ENCODE measurements at regions not wholly inside any gene's neighbourhood (a gene's known extent, or its start where the extent isn't known, plus 50 kb on each side); places are given as distances from the start of the nearest gene placed in this dataset.

DNA sequence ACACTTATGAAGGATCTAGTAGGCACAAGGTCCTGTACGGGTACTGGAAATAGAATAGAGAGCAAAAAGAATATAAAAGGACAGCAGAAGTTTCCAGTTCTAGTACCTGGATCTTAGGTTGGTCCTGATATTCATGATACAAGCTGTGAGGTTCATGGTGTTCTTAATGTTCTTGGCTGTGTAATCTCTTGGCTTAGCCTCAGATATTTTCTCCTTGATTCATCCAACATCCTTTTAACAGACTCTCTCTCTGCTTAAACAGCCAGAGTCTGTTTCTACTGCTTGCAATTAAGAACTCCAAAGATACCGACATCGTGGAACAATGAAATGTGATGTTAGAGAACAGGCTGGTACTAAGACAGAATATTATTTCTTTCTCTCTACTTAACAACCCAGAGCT lies 49.9 kb downstream of the CNTN3 start:
- DNase-seq: no peak

DNA sequence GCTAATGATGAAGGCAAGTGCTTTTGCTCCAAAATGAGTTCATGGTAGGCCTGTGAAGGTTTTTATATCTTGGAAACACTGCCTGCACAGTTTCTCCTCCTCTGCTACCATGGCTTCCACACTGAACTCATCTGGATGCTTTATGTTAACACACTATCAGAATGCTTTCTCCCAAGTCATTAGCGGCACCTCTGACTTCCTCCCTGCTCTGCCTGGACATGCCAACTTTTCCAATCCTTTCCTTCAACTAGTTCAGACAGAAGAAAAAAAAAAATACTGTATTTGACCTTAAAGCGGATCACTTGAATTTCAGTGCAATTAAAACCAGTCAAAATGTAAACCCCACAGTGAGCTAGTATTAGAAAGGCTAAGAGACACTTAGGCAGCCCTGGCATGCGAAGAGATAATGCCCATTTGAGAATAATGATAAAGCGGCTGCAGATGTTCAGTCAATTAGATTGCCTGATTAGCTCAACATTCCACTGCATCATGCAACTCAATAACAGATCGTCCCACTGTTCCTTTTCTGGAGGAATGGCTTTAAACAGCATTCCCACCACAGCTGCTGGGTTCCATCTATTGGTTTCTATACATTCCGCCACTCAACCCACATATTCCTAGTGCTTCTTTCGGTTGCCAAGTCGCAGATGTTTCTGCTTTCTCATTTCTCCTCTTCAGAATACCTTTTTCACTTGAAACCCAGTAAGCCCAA lies 51.7 kb downstream of the CNTN3 start:
- no peak for DNase-seq

DNA sequence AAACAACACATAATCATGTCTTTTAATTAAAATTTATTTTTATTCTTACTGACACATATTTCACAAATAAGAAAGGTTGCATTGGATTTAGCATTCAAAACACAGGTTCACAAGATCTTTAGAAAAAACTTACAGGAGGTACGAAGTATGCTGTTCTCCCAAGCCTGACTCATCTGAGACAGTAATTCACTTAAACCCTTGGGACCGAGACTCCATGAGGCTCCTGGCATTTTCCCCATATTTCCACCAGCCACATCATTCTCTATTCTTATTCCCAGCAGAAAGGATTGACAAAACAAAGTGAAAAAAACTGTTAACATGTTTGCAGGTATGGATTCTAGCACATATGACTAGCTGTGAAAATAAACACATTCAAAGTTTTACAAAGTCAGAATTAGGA lies 52.6 kb downstream of the CNTN3 start:
- DNase-seq: no peak

DNA sequence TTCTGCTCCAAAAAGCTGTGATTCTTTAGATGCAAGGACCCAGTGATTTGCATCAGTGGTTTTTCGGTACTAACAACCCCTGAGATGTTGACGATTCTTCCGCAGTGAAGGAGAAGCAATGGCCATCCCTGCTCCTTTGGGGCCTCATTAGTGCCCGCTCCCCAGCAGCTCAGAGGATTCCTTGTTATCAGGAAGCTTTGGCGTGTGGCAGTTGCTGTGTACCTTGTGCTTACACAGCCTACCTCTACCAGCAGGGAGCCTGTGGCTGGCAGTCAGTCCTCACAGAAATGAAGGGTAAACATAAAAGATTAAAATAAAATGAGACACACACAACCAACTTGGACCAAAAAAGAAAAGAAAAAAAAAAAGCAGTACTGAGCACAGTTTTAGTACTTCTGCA lies 55.2 kb downstream of the CNTN3 start:
- DNase-seq: no peak

DNA sequence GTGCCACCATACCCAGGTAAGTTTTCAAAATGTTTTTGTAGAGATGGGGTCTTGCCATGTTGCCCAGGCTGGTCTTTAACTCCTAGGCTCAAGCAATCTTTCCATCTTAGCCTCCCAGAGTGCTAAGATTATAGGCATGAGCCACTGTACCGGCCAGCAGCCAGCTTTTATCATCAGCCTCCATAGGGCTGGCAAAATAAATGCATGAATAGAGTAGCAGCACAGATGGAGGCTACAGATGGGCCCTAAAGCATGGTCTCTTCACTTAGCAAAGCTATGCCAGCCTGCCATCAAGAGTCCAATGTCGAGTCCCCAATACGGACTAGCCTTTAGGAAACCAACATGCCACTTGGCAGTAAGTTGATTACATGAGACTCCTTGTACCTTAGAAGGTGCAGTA lies 63.8 kb downstream of the CNTN3 start:
- DNase-seq: no peak

DNA sequence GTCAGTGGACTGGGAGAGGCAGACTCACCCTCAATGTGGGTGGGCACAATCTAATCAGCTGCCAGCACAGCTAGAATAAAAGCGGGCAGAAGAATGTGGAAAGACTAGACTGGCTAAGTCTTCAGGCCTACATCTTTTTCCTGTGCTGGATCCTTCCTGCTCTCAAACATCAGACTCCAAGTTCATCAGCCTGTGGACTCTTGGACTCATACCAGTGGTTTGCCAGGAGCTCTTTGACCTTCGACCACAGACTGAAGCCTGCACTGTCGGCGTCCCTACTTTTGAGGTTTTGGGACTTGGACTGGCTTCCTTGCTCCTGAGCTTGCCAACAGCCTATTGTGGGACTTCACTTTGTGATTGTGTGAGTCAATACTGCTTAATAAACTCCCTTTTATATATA lies 68.0 kb downstream of the CNTN3 start:
- DNase-seq: no peak

DNA sequence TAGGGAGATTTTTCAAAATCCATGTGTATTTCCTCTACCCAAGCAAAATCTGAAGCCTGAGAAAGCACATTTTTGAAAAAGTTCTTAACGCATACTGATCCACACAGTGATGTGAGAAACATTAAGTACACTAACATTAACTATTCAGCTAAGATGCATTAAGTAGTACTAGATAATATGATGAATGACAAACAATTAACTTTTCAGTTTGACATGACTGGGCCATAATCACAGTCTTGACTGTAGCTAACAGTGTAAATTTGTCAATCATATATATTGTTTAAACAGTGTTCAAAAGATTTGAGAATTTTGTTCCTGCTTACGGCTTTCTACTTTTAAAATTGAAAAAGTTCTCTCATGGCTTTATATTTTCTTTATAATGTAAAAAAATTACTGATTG lies 72.0 kb downstream of the CNTN3 start:
- DNase-seq: no peak

DNA sequence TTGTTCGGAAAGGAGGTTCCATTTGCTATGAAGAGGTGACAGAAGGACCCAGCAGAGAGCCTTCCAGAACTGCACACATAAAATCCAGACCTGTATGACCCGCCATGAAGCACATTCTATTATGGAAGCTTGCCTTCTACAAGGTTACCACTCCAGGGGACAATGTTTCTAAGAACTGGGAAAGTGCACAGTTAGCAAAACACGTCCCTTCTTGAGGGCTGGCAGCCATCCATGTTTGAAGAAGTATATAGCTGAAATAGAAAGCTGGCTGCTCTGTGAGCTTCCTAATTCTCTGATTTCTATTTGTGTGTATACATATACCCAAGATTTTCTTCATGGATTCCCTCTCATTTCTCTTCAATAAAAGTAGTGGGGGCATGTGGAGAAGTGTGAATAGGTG lies 74.6 kb downstream of the CNTN3 start:
- DNase-seq: no peak

DNA sequence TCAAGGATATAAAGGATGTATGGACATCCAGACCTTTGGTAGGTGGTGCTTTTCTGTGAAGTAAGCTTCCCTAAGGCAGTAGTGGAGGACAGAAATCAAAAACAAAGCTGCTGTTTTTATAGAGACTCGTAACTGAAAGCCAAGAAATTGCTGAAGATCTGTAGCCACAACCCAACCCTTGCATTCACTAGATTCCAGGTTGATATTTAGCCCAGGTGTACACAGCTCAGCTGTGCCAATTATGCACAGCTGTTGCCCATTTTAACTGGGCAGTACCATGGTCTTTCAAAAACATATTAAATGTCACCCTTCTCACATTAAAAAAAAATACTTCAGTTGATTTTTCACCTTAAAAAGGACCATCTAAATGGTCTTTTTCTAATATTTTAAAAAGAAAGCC lies 75.8 kb downstream of the CNTN3 start:
- DNase-seq: no peak

DNA sequence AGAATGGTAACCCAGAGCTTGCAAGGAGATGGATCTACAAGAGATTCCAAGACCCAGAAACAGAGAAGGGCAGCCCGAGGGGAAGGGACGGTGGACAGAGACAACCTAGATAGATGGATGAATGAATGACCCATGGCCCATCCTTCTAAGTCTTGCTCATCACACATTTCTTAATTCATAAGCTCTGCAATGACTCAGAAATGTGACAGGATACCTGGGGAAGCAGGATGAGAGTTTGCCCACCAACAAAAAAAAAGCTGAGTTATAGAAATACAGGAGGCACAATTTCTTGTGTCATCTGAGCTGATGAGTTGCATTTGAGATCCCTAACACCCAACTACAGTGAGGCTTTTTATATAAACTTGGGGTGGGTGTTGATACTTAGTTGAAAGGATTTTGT lies 76.6 kb downstream of the CNTN3 start:
- DNase-seq: no peak

DNA sequence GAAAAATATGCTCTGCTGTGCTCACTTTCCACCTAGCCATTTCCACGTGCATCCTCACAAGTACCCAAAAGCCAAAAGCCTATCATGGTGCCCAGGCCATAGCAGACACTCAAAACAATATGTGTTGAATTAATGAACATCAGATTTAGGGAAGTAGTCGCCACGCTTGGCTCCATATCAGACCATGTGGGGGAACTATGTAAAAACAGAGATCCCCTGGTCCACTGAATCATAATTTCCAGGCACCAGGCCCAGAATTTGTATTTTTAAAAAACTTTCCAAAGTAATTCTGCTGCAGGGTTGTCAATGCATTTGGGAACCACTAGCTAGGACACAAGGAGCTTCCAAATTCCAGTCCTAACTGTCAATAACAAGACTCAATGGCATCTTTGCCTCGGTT lies 77.3 kb downstream of the CNTN3 start:
- no peak for DNase-seq

DNA sequence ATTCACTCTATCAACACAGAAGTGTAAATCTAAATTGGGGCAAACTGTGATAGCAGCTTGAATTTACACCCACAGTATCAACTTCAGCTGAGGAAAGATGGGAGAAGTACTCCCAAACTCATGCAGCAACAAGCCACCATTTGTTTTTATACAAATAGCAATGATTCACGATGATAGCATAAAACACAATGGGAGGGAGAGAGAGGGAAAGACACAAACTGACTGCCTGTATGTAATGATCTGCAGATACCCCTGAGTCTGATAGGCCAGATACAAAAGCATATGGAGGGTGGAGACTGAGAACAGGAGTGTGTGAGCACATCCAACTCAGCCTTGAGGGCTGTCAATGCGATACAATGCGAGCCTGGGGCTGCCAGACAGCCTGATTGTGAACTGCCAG lies 79.2 kb downstream of the CNTN3 start:
- DNase-seq: no peak

DNA sequence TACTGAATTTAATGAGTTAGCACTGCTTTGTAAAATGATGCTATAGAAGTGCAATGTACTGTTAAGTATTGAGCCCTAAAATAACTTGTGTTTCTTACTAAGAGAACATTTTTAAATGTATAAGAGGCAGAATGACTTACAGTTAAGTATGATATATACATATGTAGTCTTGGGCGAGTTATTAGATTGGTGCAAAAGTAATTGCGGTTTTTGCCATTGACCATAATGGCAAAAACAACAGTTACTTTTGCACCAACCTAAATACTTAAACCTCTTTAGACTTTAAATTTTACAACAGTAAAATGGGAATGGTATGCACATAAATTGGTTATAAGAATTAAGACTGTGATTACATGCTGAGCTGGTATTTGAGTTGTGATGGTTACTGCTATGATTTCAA lies 79.8 kb downstream of the CNTN3 start:
- DNase-seq: no peak

DNA sequence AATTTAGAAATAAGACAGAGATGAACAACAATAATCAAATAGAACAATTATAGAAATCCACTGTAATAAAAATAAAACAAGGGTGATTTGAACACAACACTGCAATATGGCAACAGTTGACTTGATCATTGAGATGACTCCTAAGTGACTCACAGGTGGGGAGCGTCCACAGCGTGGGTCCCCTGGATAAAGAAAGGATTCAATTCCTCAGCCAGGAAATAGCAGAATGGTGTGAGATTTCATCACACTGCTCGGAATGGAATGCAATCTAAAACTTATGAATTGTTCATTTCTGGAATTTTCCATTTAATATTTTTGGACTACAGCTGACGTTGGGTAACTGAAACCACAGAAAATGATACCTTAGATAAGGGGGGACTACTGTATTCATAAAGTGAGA lies 82.0 kb downstream of the CNTN3 start:
- no peak for DNase-seq

DNA sequence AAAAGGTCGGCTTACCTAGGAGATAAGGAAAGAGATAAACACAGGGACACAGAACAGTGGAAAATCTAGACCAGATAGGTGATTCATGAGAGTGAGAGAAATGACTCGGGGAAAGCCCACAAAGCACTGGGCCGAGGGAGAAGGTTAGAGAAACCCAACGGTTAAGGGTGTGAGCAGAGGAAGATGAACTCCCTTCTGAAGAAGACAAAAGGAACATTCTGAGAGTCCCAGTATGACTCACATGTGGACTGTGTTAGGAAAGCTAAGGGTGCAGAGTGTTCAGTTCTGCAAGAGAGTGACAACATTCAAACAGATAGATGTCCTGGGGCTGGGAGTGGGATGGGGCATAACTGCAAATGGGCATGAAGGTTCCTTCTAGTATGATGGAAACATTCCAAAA lies 83.0 kb downstream of the CNTN3 start:
- DNase-seq: no peak

DNA sequence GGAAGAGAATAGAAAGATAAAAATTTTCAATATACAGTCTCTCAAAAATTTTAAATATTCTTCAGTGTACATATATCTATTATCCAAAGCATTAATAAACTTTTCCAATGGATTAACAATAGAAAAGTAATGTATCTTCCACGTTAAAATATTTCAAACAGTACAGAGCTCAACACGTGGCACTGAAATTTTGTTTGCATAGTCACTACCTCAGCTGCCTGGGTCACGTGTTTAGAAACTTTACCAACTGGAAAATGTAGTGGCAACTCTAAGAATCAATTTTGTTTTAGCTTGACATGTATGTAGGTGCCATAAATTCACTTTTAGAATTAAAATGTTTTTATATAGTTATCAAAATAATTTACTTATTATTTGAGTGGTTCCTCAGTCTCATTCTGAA lies 85.3 kb downstream of the CNTN3 start:
- DNase-seq: no peak

DNA sequence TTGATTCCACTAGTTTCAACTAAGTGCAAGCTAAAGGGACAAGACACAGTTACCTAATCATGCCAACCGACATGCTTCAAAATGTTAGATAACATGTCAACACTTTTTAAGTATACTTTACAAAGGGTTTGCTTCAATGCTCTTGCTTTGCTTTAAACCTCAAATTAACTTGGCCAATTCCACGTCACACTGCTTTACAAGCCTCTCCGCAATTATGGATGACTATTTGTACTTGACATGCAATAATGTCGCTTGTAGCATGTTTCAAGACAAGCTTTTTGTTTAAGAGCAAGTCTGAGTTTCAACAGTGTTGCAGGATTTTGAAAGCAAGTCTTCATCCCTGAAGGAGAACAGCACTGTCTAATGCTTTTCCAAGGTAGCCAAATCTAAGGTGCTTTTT lies 86.9 kb downstream of the CNTN3 start:
- no peak for DNase-seq

DNA sequence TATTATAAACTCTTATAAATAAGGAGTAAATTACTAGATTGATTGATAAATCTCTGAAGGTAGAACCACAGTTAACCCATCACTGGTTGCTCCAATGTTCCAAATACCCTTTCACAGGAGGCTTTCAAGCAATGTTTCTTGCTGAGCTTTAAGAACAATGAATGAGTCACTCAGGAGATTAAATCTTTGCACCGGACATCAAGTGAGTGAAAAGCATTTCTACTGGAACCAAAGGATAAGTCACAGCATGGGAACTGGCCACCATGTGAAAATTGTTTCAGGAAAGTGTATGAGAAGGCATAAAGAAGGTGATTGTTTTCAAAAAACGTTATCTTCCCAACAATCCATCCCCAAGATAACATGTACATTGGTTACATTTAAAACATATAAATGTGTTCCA lies 90.6 kb downstream of the CNTN3 start:
- DNase-seq: no peak

DNA sequence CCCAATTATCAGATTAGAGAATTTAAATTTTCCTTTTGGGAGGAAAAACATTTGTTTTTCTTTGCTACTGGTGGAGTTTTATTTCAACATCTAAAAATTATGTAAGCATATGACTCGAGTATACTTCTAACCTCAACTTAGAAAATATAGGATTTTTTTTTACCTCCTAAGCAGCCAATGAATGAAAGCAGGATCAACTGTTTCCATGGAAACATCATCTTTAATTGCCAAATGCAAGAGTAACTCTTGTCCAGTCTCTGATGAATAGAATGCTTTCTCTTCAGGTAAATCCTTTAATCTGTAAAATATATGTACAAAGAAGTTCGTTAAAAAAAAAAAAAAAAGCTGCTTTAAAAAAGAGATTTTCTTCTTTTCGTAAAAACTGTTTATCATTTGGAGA lies 93.6 kb downstream of the CNTN3 start:
- no peak for DNase-seq

DNA sequence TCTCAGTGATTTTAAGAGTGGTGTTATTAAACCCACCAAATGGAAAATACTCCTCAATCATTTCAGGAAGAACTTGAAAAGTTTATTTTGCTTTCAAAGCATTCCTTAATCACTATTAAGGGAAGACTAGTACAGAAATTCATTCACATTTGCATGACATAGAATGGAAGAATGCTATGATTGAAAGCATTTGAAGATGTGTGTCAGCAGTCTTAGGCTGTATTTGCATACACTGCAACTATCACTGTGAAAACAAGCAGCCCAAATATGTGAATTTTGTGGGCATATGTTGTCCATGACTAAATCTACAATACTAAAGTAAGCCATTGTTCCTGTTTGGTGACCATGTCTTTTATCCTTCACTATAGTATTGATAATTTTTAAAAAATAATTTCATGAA lies 95.8 kb downstream of the CNTN3 start:
- no peak for DNase-seq

DNA sequence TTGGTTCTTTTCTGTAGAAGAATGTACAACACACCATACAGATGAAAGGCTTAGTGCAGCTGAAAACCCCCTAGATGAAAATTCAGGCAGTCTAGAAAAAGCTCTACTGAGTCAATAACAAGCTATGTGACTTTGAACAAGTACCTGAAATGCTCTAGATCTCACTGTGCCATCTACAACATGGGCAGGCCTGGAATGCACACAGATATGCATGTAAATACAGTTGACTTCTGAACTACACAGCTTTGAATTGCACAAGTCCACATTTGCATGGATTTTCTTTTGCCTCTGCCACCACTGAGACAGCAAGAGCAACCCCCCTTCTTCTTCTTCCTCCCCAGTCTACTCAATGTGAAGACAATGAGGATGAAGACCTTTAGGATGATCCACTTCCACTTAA lies 98.4 kb downstream of the CNTN3 start:
- no peak for DNase-seq

DNA sequence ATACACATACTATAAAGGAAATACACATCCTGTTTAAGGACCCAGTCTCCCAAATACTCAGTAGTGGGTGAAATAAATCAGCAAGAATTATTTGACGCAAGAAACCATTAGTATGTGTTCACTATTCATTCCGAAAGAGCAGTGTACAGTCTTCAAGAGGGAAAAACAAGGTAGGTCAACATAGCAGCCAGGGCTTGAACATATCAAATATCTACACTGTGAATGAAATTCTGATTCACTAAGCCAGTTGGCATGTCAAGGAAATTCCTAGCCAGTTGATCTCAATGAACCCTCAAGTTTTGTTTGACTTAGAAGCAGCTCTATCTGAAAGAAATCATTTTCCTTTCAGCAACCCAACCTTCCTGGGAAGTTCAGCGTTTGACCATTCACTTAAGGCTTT lies 99.0 kb downstream of the CNTN3 start:
- DNase-seq: no peak

DNA sequence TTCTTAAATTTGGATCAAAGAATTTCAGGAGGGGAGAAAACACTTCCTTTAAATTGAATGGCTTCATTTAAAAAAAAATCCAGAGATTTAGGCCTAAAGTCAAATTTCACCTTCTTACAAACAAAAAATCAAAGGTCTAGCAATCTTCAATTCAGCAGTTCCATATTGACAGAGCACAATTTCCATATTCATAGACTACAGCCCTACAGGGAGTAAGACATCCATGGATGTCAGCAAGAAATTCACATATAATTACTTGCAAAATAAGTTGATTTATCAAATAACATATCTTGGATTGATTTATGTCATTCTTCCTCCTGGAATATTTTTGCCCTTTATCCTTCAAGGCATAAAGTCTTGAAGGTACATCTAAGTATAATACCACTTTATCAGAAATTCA lies 103.4 kb downstream of the CNTN3 start:
- no peak for DNase-seq

DNA sequence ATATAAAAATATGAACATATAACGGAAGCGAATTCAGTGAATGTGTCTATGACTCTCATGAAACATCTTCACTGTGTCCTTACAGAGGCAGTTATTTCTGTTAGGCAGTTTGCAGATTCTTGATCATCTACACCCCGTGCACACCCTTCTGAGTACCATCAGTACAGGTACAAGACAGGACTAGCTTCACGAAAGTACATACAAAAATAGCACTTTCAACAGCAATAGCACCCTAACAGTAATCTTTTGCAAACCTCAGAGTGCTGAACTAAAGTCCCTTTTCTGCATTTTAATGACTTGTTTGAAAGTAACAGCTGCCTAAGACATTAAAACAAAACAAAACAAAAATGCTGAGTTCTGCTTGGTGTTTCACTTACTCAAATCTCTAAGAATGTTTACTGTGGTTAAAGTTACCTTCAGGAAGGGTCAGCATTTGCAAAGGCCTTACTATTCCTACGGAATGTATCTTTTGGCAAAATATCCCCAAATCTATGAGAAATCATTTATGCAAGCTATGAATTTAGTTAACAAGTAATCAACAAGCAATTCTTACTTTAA lies 104.1 kb downstream of the CNTN3 start:
- no peak for DNase-seq

DNA sequence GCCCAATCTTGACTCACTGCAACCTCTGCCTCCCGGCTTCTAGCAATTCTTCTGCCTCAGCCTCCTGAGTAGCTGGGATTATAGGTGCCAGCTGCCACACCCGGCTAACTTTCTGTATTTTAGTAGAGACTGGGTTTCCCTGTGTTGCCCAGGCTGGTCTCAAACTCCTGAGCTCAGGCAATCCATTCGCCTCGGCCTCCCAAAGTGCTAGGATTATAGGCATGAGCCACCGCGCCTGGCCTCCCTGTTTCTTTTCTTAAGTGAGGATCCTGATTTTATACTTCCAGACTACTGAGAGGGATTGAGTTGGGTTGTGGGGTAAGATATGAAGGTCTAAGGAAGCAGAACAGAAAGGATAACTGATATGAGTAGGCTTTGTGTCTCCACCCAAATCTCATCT lies 106.8 kb downstream of the CNTN3 start:
- DNase-seq: no peak

DNA sequence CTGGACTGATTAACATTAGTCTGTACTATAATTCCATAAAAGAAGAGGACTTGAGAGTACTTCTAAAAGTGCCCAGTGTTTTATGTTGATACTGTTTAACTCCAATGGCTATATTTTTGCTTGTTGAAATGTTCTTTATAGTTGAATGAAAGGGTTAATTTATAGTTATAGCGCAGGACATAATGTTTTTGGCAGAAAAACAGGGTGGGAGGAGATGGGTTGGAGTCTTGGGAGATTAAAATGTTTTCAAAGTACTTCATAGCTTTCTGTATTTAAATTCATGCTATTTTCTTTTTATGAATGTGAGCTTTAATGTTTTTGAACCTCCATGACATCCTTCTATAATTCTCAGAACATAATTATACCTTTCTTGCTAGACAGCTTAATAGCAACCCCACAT lies 108.2 kb downstream of the CNTN3 start:
- DNase-seq: no peak
